NAMALWA (cell line): ENCODE measurements at regions not wholly inside any gene's neighbourhood (a gene's known extent, or its start where the extent isn't known, plus 50 kb on each side); places are given as distances from the start of the nearest gene placed in this dataset.
"Not testable (repeated sequence)": the region's sequence is repeated elsewhere in the genome, so short reads cannot be mapped to it uniquely, and the experiment has no call there.

Experiments used
- DNase-seq: peaks from one replicate; pipeline ENCODE4 v3.0.0-alpha.2; 2015; ENCODE audit warnings: low spot score

DNA sequence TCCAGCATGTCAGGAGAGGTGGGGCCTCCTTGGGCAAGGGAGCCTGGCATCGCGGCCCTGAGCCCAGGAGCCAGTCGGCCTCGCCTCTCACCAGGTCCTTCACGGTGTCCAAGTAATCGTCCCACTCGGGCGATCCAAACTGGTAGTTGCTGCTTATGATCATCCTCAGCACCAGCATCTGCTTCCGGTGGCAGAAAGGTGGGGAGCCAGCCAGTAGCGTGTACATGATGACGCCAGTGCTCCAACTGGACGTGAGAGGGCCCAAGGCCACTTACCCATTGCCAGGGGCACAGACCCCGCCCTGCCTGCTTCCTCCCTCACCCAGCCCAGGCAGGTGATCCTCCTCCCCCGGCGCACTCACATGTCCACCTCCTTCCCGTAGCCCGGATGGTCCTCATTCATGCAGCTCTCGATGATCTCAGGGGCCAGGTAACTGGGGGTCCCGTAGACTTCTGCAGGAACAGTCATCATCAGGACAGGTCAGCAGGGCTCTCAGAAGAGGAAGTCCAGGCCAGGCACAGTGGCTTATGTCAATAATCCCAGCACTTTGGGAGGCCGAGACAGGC, 214.7 kb downstream of the OR4C45 start:
- no peak for DNase-seq

DNA sequence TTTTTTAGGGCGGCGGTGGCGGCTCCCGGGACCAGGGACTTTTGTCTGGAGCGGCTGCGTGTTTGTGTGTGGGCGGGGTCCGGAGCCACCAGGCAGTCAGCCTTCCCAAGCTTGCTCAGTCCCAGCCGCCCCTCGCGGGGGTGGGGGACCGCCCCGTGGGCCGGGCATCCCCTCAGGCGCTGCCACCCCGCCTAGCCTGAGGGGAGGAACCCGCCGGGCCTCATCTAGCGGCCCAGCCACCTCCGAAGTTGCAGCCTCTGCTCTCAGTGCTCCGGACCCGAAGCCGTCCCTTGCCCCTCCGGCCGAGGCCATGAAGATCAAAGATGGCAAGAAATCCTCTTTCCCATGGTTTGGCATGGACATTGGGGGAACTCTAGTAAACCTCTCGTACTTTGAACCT, 235.2 kb downstream of the OR4C45 start:
- no peak for DNase-seq

DNA sequence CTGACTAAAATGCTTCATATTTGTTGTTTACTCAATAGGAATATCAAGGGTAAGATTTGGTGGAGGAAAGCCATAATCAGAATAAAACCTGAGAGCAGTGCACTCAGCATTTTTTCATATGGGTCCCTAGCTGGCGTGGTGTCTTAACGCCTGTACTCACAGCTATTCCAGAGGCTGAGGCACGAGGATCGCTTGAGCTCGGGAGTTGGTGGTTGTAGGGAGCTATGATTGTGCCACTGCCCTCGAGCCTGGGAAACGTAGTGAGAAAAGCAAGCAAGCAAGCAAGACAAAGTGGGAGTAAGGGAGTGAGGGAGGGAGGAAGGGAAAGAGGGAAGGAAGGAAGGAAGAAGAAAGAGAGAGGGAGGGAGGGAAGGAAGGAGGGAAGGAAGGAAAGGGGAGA, 242.5 kb downstream of the OR4C45 start:
- no peak for DNase-seq

DNA sequence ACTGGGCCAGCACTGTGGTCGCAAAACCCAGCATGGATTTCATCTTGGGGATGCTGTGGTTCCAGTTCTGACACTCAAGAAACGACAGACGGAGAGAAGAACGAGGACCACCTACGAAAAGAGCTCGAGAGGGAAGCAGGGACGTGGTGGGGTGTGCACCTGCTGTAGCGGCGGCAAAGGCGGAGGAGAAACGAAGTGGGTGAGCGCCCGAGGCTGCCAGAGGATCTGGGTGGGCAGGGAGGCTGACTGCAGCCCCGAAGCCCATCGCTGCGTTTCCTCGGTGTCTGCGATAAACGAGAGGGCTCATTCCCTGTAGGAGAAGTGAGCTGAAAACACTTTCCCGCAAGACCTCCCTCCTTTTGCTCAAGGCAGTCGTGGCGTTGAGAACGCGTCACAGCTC, 246.1 kb downstream of the OR4C45 start:
- DNase-seq: no peak

DNA sequence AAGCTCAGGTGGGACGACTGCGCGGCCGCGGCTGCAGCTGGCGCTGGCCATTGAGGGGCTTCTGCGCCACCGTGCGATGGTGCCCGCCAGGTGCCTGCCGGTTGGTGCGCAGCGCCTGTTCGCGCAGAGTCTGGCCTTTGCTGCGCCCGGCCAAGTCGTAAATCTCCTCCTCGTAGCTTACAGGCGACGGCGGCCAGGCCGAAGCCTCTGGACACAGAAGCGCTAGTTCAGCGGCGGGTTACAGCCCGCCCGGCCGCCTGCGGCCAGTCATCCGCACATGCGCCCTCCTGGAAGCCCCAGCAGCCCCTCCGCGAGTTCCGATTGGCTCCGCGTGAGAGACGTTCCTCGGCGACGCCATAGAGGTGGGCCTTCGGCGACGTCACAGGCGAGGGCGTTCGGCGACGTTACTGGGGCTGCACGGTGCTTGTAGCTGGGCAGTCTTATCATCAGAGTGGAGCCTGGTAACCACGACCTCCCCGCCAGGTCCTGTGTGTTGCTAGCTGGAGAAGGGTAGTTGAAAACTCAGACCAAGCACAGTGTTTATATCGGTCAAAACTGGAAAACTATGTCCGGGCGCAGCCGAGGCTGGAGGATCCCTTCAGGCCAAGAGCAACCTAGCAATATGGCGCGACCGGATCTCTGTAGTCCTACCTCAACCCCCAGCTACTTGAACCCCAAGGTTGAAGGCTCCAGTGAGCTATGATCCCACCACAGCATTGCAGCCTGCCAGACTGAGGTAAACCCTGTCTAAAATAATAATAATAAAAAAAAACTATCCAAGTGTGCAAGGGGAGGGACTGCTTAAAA, 265.7 kb downstream of the OR4C45 start:
- no peak for DNase-seq

DNA sequence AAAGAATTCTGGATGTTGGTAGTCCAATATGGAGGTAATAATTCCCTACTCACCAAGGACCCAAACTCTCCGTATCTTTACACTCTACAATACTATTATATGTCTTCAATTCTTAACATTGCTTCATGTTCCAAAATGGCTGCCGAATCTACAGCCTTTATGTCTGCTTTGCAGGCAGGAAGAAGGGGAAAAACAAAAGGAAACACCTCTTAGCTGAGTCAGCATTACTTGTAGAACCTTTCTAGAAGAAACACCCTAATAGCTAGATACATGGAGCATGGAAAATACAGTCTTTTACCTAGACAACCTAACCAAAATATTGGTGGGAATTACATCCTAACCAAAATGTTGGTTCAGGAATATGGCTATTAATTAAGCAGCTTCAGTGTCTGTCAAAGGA, 298.0 kb downstream of the OR4C45 start:
- not testable (repeated sequence) for DNase-seq

DNA sequence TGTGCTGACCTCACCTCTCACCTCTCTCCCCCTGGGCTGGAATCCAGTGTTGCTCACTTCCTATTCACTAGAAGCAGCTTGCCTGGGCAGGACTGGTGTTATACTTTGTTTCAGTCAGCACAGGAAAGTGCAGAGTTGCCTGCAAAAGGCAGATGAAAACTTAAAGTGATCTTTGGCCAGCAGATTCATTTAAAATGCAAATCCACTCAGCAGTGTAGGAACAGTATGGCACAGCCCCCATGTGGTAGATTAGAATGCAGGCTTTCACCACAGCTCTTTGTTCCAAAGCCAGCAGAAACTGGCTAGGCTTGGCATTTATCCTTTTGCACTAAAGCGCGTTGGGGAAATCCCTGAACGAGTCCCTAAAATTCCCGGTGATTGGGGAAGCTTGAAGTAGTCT, 301.2 kb downstream of the OR4C45 start:
- DNase-seq: no peak

DNA sequence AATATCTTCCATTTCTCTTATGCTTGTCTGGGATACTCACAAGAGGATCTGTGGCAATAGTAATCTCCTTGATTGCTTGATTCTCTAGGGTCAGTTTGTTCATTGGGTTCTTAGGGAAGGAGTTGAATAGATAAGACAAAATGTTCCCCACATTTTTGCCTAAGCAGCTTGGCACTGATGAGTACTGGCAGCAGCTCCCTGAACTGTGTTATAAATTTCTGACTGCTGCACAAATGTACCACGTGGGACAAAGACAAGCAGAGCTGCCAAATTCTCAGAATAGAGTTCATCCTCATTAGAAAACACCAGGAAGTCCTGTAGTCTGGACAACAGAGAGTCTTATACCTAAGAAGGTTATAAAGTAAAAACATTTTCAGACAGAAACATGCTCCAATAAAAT, 304.8 kb downstream of the OR4C45 start:
- not testable (repeated sequence) for DNase-seq

DNA sequence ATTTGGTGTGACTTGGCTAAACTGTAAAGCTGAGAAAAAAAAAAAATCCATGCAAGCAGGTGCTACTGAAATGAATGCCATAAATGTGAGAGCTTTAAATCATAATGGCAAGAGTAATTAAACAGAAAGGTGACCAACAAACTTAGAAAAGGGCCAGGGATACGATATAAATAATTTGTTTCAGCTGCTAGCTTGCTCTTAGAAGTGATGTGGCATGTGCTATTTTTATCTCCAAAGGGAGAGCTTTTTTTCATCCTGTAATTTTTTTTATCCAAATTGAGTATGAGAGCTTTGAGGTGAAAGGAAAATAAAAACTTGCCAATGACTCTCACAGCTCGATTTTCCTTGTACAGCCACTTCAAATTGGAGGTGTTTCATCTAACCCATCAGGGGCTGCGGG, 315.3 kb downstream of the OR4C45 start:
- not testable (repeated sequence) for DNase-seq

DNA sequence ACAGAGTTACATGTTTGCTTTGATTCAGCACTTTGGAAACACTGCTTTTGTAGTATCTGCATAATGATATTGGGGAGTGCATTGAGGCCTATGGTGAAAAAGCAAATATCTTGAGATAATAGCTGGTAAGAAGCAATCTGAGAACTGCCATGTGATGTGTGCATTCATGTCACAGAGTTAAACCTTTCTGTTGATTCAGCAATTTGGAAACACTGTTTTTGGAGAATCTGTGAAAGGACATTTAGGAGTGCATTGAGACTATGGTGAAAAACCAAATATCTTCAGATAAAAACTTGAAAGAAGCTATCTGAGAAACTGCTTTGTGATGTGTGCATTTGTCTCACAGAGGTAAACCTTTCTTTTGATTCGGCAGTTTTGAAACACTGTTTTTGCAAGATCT, 346.8 kb downstream of the OR4C45 start:
- no peak for DNase-seq

DNA sequence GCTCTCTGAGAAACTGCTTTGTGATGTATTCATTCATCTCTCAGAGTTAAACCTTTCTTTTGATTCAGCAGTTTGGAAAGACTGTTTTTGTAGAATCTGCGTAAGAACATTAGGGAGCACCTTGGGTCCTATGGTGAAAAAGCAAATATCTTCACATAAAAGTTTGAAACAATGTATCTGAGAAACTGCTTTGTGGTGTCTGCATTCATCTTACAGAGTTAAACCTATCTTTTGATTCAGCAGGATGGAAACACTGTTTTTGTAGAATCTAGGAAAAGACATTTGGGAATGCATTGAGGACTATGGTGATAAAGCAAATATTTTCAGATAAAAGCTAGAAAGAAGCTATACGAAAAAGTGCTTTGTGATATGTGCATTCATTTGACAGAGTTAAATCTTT, 361.3 kb downstream of the OR4C45 start:
- DNase-seq: no peak

DNA sequence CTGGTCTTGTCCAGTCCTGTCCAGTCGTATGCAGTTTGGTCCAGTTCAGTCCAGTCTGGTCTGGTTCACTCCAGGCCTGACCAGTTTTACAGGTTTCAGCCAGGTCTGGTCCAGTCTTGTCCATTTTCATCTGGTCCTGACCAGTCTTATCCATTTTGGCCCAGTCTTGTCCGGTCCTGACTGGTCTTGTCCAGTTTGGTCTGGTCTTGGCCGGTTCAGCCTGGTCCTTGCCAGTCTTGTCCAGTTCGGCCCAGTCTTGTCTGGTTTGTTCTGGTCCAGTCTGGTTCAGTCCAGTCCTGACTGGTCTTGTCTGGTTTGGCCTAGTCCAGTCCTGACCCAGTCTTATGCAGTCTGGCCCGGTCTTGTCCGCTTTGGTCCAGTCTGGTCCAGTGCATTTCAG, 380.2 kb downstream of the OR4C45 start:
- no peak for DNase-seq

DNA sequence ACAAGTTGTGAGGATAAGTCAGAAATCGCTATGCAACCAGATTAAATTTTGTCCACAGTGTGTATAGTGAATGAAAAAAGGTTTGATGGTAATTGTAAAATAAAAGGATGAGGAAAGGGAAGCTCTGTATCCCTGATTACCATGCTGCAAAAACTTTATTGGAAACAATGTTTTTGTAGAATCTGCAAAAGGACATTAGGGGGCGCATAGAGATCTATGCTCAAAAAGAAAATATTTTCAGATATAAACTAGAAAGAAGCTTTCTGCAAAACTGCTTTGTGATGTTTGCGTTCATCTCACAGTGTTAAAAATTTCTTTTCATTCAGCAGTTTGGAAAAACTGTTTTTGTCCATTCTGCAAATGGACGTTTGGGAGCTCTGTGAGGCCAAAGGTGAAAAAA, 390.5 kb downstream of the OR4C45 start:
- DNase-seq: no peak
